Middle frontal gyrus (tissue), 1 donor: ENCODE measurements at regions not wholly inside any gene's neighbourhood (a gene's known extent, or its start where the extent isn't known, plus 50 kb on each side); places are given as distances from the start of the nearest gene placed in this dataset.

ENCODE experiments used
- DNase-seq: peaks from one replicate; pipeline ENCODE4 v3.0.0-alpha.2; 2015; ENCODE audit warnings: low spot score; ENCODE audit errors: extremely low spot score

DNA sequence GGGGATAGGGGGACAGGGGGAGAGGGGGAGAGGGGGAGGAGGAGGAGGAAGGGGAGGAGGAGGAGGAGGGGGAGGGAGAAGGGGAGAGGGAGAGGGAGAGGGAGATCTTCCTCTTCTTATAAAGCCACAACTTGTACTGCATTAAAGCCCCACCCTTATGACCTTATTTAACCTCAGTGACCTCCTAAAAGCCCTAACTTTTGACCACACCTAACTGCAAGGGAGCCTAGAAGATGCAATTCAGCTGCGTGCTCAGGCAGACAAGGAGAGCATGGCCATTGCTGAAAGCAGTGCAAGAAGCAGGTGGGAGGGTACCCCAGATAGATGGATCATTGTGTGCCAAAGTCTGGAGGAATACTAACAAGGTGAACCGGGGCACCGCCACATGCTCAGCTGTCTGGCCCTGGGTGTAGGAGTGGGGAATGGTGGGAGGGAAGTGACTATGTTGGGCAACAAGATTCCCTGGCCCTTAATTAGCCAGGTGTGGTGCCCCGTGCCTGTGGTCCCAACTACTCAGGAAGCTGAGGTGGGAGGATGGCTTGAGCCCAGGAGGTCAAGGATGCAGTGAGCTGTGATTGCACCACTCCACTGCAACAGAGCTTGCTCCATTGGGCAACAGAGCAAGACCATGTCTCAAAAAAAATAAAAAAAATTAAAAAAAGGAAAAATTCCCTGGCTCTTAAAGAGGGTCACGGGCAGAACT lies 125.4 kb upstream of the BOD1 start:
- DNase-seq = no peak

DNA sequence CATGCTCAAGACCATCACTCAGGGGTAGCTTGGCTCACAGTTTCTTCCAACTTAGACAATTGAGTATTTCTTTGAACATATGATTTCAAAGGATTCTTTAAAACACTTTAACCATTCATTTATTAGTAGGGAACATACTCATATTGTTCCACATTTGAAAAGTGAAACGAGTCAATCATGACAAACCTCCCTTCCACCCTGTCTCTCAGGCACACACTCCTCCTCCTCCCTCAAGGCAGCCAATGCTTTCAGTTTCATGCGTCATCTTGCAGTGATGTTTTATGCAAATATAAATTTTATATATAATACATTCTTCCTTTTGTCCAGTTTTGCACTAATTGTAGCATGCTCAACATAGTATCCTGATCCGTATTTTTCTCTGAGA lies 126.0 kb upstream of the BOD1 start:
- no peak for DNase-seq

DNA sequence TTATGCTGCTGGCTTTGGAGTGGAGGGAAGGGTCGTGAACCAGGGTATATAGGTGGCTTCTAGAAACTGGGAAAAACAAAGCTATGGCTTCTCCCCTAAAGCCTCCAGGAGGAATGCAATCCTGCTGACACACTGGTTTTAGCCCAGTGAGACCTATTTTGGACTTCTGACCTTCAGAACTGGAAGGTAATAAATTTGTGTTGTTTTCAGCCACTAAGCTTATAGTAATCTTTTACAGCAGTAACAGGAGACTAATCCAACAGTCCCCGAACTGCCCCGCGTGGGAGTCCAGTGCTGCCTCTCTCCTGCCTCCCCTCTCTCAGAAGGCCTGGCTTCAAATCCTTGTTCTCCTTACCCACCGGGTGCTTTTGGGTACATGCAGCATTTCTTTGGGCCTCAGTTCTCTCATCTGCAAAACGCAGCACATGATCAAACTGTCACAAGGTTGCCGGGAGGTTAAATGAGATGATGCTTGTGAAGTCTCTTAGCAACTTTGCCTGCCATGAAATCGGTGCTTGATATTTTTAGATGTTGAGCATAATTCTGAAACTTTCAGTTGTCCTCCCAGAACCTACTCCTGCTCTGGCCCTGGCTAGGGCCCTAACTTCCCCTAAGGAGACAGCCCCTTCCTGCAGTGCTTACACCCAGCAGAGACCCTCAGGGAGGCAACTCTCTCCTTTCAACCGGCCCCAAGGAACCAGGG lies 127.3 kb upstream of the BOD1 start:
- no peak for DNase-seq

DNA sequence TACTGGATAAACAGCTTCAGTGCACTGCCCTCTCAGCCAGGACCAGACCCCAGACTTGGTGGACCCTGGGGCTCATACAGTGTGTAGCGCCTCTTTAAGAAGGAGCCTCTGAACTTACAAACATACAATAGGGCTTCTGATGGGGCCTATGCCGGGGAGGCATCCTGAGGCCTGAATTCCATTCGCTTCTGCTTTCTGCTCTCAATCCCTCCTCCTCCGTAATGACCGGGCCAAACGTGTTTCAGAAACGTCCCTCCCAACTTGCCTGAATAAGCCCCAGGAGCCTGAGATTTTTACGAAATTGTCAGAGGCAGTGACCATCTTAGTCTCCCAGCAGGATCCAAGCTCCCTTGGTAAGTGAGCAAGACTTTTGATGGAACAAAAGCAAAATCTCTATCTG lies 128.1 kb upstream of the BOD1 start:
- DNase-seq = no peak

DNA sequence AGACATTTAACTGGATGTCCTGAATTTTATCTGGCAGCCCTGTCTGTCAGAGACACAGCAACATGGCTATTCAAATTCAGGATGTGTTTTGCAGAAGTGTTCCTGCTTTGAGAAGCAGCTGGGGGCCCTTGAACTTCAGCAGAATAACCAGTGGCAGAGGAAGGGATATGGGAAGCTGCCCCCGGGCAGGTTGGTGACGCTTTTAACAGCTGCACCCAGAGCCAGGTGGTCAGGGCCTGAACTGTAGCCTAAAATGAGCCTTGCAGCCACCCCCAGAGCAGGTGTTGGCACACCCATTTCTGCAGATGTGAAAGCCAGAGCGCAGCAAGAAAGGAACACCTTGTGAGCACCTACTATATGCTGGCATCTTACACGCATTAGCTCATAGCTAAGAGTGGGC lies 128.7 kb upstream of the BOD1 start:
- no peak for DNase-seq

DNA sequence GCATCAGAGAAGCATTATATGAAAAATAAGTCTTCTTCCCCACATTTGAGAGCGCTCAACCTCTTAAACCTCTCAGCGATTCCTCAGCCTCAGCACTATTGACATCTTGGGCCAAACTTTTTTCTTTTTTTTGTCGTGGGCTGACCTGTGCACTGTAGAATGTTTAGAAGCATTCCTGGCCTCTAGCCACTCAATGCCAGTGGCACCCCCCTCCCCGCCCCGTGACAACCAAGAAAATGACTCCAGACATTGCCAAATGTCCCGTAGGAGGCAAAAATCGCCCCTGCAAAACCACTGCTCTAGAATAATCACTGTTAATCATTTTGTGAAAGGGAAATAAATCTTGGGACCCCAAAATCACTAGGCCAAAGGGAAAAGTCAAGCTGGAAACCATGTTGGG lies 129.1 kb upstream of the BOD1 start:
- no peak for DNase-seq

DNA sequence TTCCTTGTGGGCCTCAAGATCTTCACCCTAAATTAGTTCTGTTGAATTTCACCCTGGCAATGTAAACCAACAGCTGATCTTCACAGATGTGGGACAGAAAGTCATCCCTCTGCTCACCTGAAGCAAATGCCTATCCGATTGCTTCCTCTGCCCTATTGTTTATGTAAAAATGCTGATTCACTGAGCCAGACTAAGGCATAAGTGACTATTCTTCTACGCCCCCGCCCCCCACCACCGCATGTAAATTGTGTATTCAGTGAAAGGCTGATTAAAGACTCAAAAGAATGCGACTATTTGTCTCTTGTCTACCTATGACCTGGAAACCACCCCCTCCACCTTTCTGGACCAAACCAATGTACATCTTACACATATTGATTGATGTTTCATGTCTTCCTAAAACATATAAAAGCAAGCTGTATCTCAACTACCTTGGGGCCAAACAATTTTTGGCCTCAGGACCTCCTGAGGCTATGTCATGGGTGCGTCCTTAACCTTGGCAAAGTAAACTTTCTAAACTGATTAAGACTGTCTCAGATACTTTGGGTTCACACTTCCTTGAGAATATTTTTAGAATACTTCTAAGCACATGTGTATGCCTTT lies 129.7 kb upstream of the BOD1 start:
- DNase-seq = no peak

DNA sequence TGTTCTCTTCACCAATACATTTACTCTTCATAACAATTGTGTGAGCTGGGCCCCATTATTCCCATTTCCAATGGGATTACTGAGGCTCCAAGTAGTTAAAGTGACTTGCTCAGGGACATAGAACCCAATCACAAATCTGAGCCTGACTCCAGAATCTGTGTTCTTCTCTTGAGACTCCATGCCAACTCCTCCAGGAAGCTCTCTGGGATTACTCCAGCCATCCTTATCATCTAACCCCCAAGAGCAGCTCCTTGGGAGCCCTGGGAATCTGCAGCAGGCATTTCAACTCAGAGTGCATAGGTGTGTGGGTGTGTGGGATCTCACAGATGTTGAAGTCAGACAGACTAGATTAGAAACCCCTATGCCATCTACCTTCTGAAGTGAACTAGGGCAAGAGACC lies 131.4 kb upstream of the BOD1 start:
- no peak for DNase-seq

DNA sequence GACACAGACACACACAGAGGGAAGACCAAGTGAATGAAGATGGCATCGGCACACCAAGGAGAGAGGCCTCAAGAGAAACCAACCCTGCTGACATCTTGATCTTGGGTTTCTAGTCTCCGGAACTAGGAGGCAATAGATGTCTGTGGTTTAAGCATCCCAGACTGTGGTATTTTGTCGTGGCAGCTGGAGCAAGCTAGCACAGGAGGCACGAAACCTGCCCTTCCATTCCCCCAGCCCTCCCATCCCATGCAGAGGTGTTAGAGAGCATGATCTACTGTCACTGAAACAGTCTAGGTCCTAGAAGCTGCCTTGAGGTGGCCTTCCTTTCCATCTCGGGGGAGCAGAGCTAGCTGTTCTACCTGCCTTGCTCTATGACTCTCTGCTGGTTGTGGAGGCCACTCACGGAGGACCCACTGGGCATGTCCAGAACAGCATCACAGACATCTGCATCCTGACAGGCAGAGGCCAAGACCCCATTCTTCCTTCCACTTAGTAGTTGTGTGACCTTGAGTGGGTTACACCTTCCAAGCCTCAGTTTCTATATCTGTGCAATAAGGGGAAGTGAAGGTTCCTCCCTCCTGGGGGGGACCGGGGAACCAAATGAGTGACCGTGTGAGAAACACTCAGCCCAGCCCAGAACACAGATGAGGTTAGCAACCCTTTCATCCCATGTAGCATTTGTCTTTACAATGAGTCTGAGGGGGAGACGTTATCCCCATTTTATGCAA lies 134.3 kb upstream of the BOD1 start:
- DNase-seq = no peak

DNA sequence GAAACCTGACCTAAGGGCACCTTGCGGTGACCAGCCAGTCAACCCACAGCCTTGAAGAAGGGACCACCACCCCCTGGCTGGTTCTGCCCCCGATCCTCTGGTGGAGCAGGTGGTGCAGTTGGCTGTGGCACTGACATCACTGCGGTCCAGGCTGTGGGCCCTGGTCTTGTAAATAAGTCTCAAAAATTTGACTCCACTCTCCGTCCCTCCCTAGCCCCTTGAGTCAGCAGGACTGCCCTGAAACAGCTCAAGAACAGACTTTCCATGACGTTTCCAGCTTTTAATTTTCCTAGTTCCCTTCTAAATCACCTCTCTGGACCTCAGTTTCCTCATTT lies 134.8 kb upstream of the BOD1 start:
- no peak for DNase-seq

DNA sequence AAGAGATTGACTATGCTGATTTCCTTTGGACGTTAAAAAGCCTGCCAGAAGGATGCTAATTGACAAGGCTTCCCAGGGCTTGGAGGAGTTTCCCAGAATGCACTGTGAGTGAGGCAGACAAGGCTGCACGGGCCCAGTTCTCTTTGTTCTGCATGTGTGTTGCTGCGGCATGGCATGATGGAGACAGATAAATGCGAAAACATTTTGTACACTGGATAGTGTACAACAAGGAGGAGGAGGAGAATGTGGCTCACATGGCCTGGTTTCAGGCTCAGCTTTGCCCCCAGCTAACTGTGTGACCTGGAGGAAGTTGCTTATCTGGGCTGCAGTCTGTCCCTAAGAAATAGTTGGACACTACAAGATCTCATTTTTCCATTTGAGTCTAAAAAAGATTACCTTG lies 135.5 kb upstream of the CPEB4 start:
- no peak for DNase-seq

DNA sequence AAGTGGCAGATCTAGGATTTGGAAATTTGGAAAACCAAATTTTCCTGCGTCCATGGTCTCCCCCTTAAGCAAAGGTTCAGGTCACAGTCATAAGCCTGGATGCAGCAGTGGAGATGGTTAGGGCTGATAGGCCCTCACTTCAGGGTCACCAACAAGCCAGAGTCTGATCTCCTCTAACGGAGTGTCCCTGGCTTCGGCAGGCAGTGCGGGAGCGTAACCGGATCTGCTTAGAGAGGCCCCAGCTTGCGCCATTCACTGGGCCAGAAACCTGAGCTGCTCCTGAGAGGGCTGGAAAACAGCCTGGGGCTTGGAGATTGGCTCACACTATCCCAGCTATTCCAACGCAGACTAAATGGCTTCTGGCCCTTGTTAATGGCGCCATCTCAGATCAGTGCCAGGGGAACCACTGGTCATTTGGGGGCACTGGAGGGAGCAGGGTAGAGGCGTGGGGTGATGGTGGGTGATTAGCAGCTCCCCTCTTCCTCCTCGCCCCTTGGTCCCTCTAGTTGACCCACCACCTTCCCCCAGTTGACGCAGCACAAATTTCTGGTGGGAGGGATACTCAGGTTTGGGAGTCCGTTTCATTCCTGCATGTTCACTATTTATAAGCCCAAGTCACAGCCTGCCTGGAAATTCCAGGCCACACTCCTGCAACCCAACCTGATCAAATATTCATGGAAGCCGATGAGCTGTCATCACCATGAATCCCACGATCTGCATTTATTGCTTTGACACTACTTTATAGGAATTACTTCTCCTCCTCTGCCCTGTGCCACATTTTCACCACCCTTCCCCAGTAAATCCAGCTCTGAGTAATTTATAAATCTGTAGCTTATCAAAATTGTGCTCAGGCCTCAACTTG lies 134.6 kb upstream of the CPEB4 start:
- DNase-seq = no peak

DNA sequence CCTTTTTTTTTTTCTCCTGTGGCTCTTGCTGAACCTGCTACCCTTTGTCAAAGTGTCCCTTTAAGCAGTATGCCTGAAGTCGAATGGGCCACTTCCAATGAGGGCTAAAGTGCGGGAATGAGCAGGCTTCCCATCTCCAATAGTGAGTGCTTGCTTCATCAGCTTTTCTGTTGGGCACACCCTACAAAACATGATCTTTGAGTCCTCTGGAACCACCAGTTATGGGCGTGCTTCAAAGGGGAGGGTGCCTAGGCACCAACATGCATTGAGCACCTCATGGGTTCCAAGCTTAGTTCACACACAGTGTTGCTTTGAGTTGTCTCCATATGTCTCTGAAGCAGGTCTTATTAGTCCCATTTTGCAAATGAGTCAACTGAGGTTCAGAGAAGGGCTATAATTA lies 132.8 kb upstream of the CPEB4 start:
- DNase-seq = no peak

DNA sequence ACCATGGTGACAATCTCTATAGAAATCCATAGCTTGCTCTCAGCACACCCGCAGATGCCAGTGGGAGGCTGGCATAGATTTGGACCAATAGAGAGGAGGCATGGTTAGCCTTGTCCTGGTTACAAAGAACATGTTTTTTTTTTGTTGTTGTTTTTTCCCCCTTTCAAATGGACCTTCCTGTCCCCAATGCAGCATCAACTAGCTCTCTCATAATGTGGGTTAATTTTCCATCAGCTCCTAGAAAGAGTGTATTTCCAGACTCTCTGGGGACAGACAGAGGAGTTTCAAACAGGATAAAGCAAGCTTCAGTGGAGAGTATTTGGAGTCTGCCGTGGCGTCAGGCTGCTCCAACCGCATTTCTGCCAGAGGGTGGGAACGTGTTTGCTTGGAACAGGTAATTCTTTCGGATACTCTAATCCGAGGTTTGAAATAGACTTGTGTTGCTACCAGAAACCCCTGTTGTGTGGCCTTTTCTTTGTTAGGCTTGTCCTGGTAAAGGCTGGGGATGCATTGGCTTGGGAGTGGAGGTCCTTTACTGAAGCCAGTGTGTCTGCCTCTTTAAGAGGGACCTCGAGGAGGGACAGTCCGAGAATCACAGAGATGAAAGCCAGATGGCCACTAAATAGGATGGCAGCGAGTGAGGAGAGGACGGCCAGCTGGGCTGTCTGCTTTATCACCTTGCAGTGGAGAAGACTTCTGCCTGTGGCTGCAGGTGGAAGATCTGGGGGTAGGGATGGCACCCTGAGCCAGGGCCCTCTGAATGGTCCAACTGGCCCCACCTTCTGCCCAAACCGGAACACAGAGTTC lies 130.5 kb upstream of the CPEB4 start:
- DNase-seq = no peak

DNA sequence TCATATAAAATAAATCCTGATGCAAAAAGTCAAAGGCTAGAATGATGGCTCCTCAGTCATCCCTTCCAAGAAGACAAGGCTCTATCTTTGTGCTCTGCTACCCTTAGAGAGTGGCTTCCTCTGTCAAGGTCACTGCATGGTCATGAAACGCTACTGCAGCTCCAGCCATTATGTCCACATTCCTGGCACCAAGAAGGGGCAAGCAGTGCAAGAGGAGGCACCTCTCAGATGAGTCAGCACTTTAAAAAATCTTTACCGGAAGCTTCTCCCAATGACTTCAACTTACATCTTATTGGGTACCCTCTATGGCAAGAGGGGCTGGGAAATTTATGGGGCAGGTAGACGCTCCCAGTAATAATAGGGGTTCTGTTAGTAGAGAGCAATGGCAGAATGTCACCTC lies 129.5 kb upstream of the CPEB4 start:
- DNase-seq = no peak

DNA sequence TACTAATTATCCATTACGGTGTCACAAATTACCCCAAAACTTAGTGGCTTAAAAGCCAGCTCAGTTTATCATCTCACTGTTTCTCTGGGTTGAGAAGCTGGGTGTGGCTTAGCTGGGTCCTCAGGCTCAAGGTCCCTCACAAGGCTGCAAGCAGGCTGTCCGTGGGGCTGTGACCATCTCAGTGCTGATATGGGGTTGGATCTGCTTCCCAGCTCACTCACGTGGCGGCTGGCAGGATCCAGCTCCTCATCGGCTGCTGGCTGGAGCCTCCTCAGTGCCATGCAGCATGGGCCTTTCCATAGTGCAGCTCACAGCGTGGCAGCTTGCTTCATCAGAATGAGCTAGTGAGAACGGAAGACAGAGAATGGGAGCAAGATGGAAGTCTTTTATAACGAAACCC lies 128.5 kb upstream of the CPEB4 start:
- DNase-seq = no peak

DNA sequence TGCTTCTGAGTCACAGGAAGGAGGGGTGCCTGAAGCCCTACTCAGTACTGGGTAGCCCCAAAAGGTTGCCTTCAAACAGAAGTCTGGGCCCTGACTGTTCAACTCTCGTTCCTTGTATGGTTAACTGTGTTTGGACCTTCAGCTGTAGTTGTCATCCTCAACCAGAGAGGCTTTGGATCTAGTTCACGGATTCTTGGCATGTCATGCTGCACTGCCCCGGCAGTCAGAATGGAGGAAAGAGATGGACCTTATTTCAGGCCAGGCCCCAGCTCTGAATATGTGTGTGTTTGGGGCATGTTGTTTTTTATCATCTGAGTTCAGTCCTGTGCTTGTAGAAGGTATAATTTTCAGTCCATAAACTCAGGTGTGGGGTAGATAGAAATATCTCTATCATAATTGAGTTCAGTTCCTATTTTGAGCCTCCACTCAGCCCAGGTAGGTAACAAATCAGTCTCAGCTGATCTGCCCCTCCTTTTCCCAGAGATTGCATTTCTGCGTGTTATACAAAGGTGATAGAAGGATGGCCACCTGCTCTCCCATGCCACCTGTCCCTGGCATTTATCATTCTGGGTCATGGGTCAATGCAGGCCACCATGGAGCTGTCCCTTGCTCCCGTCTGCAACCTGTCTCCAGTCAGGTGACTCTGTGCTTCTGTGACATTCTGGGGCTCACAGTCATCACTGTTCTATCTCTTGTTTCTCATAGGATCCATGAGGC lies 127.5 kb upstream of the CPEB4 start:
- no peak for DNase-seq

DNA sequence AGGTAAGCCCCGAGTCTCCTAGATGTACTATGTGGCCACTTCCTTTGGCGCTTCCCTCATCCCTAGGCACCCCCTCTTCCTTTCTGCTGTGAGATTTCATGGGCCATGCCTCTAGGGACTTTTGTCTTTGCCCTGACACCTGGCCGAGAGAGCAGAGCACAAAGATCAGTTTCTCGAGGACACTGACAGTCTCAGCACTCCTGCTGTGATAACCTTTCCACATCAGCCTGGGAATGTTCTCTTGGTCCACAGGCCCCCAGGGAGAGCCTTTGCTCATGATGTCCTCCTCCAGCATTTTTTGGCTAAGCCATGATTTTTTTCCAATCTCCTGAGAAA lies 127.0 kb upstream of the CPEB4 start:
- no peak for DNase-seq

DNA sequence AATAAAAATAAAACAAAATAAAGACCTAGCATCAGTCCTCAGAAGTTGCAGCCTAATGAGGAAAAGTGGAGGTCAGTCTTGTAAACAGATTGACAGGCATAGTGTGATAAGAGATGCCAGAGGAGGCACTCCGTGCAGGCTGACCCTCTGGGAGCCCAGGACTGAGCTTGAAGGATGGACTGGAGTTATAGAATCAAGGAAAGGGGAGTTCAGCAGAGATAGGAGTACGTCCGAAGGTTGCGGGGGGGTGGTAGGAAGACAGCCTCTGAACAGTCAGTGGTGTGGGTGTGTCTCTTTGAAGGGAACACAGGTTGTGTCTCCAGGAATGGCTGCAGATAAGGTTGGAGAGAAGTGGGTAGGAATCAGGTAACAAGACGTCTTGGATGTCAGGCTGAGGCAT lies 126.1 kb upstream of the CPEB4 start:
- DNase-seq = no peak

DNA sequence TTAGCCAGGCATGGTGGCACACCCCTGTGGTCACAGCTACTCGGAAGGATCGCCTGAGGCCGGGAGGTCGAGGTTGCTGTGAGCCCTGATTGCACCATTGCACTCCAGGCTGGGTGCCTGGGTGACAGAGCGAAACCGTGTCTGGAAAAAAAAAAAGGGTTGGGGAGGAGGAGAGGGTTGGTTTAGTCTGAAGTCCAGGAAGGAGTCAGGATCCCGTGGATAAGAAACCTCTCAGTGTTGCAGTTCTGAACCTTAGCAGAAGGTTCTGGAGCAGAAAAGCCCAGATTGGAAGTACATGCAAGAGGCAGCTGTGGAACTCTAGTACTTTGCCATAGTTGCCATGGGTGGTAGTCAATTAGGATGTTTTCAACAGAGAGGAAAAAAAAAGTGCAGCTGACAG lies 125.2 kb upstream of the CPEB4 start:
- no peak for DNase-seq
